ENCODE measurements at regions not wholly inside any gene's neighbourhood (a gene's known extent, or its start where the extent isn't known, plus 50 kb on each side); places are given as distances from the start of the nearest gene placed in this dataset.

GRCh38 chr7:156192921-156193320, 380.7 kb upstream of the SHH start:
- no peak for TF ChIP-seq CTCF (IDR thresholded peaks at IDR 0.05)
- no peak for TF ChIP-seq POLR2A (IDR thresholded peaks at IDR 0.05)

Data from esophagus squamous epithelium (tissue), 4 donors.